GM12891 (cell line): ENCODE measurements at regions not wholly inside any gene's neighbourhood (a gene's known extent, or its start where the extent isn't known, plus 50 kb on each side); places are given as distances from the start of the nearest gene placed in this dataset.

ENCODE experiments used
- DNase-seq: peaks from one replicate; pipeline ENCODE4 v3.0.0; 2011; ENCODE audit warnings: low spot score; ENCODE audit not compliant: insufficient read length
- FAIRE-seq: peaks from 2 replicates; lab custom pipeline; 2011; peaks lifted over from hg19 to GRCh38; lab: Jason Lieb, UNC
- PAX5 ChIP-seq: IDR thresholded peaks from 2 replicates; pipeline ENCODE4 v1.6.1; 2011; ENCODE audit warnings: low read length, moderate library complexity, mild to moderate bottlenecking; ENCODE audit not compliant: insufficient read depth, severe bottlenecking
- POLR2A ChIP-seq: IDR thresholded peaks from 2 replicates; pipeline ENCODE4 v1.6.1; 2011; ENCODE audit warnings: low read depth, low read length, control low read depth
- POLR2AphosphoS5 ChIP-seq: IDR thresholded peaks from 2 replicates; pipeline ENCODE4 v1.6.1; 2011; ENCODE audit warnings: low read depth, low read length, control low read depth
- POU2F2 ChIP-seq: IDR thresholded peaks from 2 replicates; pipeline ENCODE4 v1.6.1; 2011; ENCODE audit warnings: low read depth, mild to moderate bottlenecking, control low read depth, low read length, moderate library complexity
- SPI1 ChIP-seq: IDR thresholded peaks from 2 replicates; pipeline ENCODE4 v1.6.1; 2011; ENCODE audit warnings: low read depth, low read length, control low read depth
- TAF1 ChIP-seq: IDR thresholded peaks from 2 replicates; pipeline ENCODE4 v1.6.1; 2011; ENCODE audit warnings: low read depth, low read length, control low read depth

DNA sequence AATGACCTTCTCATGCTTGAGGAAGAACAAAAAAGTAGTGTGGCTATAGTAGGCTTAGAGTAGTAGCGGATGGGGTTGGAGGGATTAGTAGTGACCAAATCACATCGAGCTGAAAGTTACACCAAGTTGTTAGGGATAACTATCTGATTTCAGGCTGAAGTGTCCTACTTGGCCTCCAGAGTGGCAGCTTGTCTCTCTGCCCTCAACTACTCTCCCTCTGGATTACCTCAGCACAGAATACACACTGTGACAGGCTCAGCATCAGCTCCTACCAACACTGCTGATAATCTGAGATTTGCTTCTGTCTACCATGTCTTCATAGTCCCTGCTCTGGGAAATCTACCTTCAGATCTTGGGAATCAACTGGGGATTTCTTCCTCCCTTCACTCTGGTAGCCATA is 714.6 kb upstream of the GRAMD2B start:
- FAIRE-seq (no peak), DNase-seq (no peak)
- no peak for TF ChIP-seq POU2F2
- no peak for TF ChIP-seq TAF1
- TF ChIP-seq POLR2AphosphoS5, result no peak
- TF ChIP-seq PAX5, result no peak

DNA sequence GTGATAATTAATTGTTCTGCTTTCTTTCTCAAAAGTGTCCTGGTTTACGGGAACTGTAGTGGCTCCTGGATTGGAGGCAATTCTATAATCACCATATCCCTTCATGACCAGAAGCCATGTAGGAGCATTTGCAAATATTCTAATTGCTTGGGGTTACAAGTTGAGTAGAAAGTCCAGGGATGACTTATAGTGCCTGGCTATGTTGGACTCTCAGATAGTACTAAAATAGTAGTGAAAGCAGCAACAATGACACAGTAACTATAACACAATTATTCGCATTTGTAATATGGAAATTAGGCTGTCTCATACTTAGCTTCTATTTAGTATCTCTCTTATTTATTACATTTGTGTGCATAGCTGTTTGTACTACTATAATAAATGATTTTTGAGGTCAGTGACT is 712.5 kb upstream of the GRAMD2B start:
- no peak for FAIRE-seq
- DNase-seq, result no peak
- no peak for TF ChIP-seq POLR2A
- no peak for TF ChIP-seq TAF1
- TF ChIP-seq POLR2AphosphoS5, result no peak
- TF ChIP-seq SPI1, result no peak
- TF ChIP-seq PAX5, result no peak
- TF ChIP-seq POU2F2, result no peak

DNA sequence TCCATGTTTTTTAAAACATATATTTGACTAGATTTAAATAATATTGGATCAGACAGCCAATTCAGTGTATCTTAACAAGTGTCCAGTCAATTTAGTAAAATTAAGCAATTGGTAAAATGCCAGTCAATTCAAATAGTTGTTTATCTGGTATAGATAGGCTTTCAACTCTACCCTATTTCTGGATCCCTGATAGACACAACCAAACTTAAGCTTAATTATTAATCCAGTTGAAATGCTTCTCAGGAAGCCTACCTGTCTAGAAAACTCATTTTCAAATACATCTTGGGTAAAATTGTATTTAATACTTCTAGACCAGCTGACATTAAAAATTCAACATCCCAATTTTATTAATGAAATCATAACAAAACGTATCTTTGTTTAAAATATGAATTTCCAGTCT is 710.8 kb upstream of the GRAMD2B start:
- no peak for TF ChIP-seq POLR2A
- no peak for TF ChIP-seq POLR2AphosphoS5
- TF ChIP-seq TAF1, result no peak
- no peak for TF ChIP-seq SPI1
- TF ChIP-seq PAX5, result no peak
- DNase-seq, result no peak

DNA sequence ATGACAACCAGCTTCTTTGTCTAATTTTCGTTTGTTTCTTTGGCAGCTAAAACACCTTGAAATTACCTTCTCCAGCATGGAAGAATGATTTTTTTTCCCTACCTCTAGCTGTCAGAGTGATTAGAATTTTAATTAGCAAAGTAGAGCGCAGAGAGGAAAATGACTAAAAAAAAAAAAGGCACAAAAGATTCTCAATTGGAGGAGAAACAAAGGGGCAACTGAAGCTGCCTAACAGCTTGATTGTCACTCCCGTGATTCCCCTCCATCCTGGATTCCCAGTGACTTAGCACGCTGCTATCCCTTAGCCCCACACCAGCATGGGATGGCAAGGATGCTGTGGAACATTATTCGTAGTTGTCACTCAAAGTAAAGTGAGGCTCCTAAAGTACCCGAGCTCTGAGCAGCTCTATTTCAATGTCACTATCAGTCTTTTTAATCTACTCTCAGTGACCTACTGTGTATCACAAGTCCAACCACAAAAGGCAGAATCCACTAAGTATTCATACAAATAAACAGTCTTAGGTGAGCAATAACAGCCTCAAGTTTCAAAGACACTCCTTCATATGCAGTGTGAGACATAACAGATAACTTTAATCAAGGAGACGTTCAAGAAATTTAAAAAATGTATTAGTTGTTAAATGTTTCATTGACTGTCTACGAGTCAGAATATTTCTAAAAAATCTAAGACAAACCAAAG is 710.0 kb upstream of the GRAMD2B start:
- FAIRE-seq, result no peak
- no peak for DNase-seq
- TF ChIP-seq POU2F2 (no peak), SPI1 (no peak), PAX5 (no peak), TAF1 (no peak), POLR2AphosphoS5 (no peak), POLR2A (no peak)

More for the DNA sequence above, 710.8 kb upstream of the GRAMD2B start:
- no peak for FAIRE-seq

DNA sequence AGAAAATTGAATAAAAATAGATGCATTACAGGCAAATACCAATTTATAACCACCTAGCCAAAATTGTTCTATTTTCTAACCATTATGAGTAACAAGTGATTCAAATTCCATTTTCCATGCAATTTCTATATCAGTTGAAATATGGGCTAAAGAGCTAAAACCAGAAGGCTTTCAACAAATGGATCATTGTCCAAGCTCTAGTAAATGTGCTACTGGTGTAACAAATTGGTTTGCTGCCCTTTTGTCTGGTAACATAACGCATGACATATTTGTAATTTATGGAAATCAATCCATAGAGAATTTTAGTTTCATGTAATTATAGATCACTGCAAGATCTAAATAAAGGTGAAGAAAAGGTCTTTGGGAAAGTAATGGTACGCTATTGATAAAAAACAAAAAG is 708.0 kb upstream of the GRAMD2B start:
- no peak for TF ChIP-seq POLR2AphosphoS5
- TF ChIP-seq POLR2A, result no peak
- no peak for TF ChIP-seq POU2F2
- no peak for TF ChIP-seq TAF1
- DNase-seq, result no peak
- no peak for FAIRE-seq

DNA sequence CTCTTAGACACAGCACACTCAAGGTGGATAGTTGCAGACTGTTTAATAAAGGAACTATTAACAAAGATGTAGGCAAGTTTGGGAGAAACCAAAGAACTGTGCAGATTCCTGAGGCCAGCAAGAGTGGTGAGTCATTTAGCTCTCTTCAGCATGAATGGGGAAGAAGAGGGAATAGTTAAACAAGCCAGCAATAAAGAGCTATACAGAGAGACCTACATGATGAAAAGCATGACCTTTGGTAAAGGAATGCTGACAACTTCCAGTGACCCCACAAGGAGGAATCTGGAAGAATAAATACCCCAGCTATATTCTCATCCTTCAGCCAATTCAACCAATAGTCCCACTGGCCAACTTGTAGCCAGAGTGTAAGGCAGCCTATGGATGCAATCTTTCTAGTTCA is 706.0 kb upstream of the GRAMD2B start:
- TF ChIP-seq SPI1, result no peak
- no peak for TF ChIP-seq POLR2AphosphoS5
- TF ChIP-seq POLR2A, result no peak
- FAIRE-seq, result no peak
- DNase-seq, result no peak

DNA sequence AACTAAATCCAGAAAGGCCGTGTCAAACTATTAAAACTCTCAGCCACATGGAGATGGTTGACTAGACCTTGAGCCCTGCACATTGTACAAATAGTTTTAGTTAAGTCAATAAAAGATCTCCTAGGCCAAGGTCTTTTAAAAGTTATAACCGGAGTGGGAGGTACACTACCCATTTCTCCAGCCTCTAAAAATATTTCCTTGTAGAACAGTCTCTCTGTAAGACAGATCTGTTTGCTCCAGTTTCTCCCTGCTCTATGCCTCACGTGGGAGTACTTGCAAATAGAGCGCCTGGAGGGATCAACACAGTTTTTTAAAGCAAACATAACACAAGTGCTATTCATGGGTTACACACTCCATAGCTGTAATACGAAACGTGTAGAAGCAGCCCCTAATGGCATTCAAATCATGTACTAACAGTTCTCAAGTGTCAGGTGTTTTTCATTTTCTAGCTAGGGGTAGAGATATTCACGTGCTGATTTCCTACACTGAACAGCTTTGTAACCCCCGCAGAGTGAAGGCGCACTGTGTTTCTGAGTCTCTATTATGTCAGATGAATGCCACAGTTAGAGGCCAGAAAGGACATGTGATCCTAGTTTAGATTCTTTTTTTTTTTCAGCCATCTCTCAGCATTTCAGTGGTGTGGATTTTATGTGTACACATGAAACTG is 703.4 kb upstream of the GRAMD2B start:
- TF ChIP-seq SPI1 (no peak), POLR2AphosphoS5 (no peak), POLR2A (no peak)
- DNase-seq, result no peak
- no peak for FAIRE-seq

DNA sequence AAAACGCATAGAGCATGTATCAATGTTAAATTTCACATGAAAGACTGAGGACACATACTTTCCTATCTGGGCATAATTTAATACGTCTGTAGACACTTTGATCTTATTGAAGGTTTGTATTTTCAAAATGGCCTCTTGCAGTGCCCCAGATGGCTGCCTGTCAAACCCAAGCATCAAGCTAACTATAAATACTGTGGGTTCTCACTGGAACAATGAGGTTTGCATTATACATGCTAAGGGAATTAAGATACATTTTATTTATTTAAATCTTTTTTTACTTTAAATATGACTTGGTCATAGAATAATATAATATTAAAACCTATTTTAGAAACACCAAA is 702.9 kb upstream of the GRAMD2B start:
- FAIRE-seq (no peak), DNase-seq (no peak)
- TF ChIP-seq POLR2A (no peak), TAF1 (no peak), SPI1 (no peak), POLR2AphosphoS5 (no peak), PAX5 (no peak), POU2F2 (no peak)

DNA sequence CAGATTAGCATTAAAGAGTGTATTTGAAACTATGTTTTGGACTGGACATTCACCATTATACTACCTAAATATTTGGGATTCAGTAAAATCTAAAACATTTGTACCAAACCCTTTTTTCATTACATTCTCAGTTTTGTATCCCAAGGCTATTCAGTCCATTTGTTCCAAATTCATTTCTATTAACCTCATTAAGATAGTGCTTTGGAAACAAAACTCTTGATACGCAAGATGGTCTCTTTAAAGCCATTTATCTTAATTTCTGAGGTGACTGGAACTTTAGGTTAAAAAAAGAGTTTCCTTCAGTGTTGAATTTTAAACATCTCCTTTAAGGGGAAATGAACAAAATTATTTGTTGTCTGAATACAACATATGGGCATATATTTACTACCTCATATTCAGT is 702.5 kb upstream of the GRAMD2B start:
- no peak for DNase-seq
- TF ChIP-seq POU2F2 (no peak), POLR2AphosphoS5 (no peak), PAX5 (no peak), TAF1 (no peak), POLR2A (no peak), SPI1 (no peak)
- FAIRE-seq, result no peak

DNA sequence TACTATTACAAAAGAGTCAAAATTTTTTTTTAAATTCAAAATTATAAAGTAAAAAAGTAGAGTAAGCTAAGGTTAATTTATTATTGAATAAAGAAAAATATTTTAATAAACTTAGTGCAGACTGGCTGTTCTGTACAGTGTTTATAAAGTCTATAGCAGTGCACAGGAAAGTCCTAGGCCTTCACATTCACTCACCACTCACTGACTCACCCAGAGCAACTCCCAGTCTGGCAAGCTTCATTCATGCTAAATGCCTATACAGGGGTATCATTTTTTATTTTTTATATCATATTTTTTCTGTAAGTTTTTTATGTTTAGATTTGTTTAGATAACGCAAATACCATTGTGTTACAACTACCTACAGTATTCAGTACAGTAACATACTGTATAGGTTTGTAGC is 700.7 kb upstream of the GRAMD2B start:
- no peak for FAIRE-seq
- TF ChIP-seq POU2F2 (no peak), SPI1 (no peak), POLR2A (no peak), TAF1 (no peak), POLR2AphosphoS5 (no peak), PAX5 (no peak)
- DNase-seq, result no peak
